ENCODE measurements at regions not wholly inside any gene's neighbourhood (a gene's known extent, or its start where the extent isn't known, plus 50 kb on each side); places are given as distances from the start of the nearest gene placed in this dataset.

GRCh38 chr7:27299861-27300260 is 57.3 kb downstream of the EVX1 start:
- Mint-ChIP-seq H3K9me3 (no peaks in the 10 kb centered on the region), H3K27me3 (ENCODE audit: low read depth) (no peaks in the 10 kb centered on the region), H3K27ac (no peak overlapping the region), H3K4me3 (ENCODE audit: low read depth) (no peak overlapping the region), H3K4me1 (ENCODE audit: low read depth) (no peaks in the 10 kb centered on the region), H3K36me3 (ENCODE audit: low read depth) (no peaks in the 10 kb centered on the region)
- no peak for DNase-seq (ENCODE audit: low spot score)
- intact Hi-C loops (cut with micrococcal nuclease), result no loop called here

GRCh38 chr7:27300421-27300820 is 57.8 kb downstream of the EVX1 start:
- no peak overlapping the region for H3K27ac Mint-ChIP-seq
- H3K27me3 Mint-ChIP-seq (ENCODE audit: low read depth), result no peaks in the 10 kb centered on the region
- H3K9me3 Mint-ChIP-seq, result no peaks in the 10 kb centered on the region
- no peak overlapping the region for H3K4me3 Mint-ChIP-seq (ENCODE audit: low read depth)
- H3K36me3 Mint-ChIP-seq (ENCODE audit: low read depth), result no peaks in the 10 kb centered on the region
- no peaks in the 10 kb centered on the region for H3K4me1 Mint-ChIP-seq (ENCODE audit: low read depth)
- intact Hi-C loops (cut with micrococcal nuclease), result no loop called here
- DNase-seq (ENCODE audit: low spot score), result no peak

GRCh38 chr7:27302590-27302989 is 60.0 kb downstream of the EVX1 start:
- no peaks in the 10 kb centered on the region for H3K27me3 Mint-ChIP-seq (ENCODE audit: low read depth)
- no peaks in the 10 kb centered on the region for H3K4me1 Mint-ChIP-seq (ENCODE audit: low read depth)
- no peak overlapping the region for H3K27ac Mint-ChIP-seq
- H3K9me3 Mint-ChIP-seq, result no peaks in the 10 kb centered on the region
- intact Hi-C loops (cut with micrococcal nuclease), result no loop called here
- no peak overlapping the region for H3K4me3 Mint-ChIP-seq (ENCODE audit: low read depth)
- no peaks in the 10 kb centered on the region for H3K36me3 Mint-ChIP-seq (ENCODE audit: low read depth)
- DNase-seq (ENCODE audit: low spot score), result no peak

- Mint-ChIP-seq H3K9me3 (no peaks in the 10 kb centered on the region), H3K27me3 (ENCODE audit: low read depth) (no peaks in the 10 kb centered on the region)
Observed at GRCh38 chr7:27303026-27303425, 60.4 kb downstream of the EVX1 start.

GRCh38 chr7:27305854-27306253 is 63.3 kb downstream of the EVX1 start:
- Mint-ChIP-seq H3K4me1 (ENCODE audit: low read depth) (no peaks in the 10 kb centered on the region), H3K27me3 (ENCODE audit: low read depth) (no peaks in the 10 kb centered on the region)

More at GRCh38 chr7:27303026-27303425, 60.4 kb downstream of the EVX1 start:
- Mint-ChIP-seq H3K27ac (no peak overlapping the region), H3K4me1 (ENCODE audit: low read depth) (no peaks in the 10 kb centered on the region), H3K36me3 (ENCODE audit: low read depth) (no peaks in the 10 kb centered on the region), H3K4me3 (ENCODE audit: low read depth) (no peak overlapping the region)
- DNase-seq (ENCODE audit: low spot score), result no peak
- intact Hi-C loops (cut with micrococcal nuclease), result no loop called here

GRCh38 chr7:27312820-27313219 is 70.2 kb downstream of the EVX1 start:
- H3K27me3 Mint-ChIP-seq (ENCODE audit: low read depth), result peaks cover 18% of the 10 kb centered on the region
- H3K9me3 Mint-ChIP-seq, result no peaks in the 10 kb centered on the region
- H3K4me1 Mint-ChIP-seq (ENCODE audit: low read depth), result no peaks in the 10 kb centered on the region
- intact Hi-C loops (cut with micrococcal nuclease), result no loop called here
- no peaks in the 10 kb centered on the region for H3K36me3 Mint-ChIP-seq (ENCODE audit: low read depth)
- no peak overlapping the region for H3K27ac Mint-ChIP-seq
- no peak overlapping the region for H3K4me3 Mint-ChIP-seq (ENCODE audit: low read depth)
- no peak for DNase-seq (ENCODE audit: low spot score)

More at GRCh38 chr7:27305854-27306253, 63.3 kb downstream of the EVX1 start:
- Mint-ChIP-seq H3K27ac (no peak overlapping the region), H3K36me3 (ENCODE audit: low read depth) (no peaks in the 10 kb centered on the region), H3K9me3 (no peaks in the 10 kb centered on the region), H3K4me3 (ENCODE audit: low read depth) (no peak overlapping the region)
- no peak for DNase-seq (ENCODE audit: low spot score)
- intact Hi-C loops (cut with micrococcal nuclease), result no loop called here

- intact Hi-C loops (cut with micrococcal nuclease), result no loop called here
- Mint-ChIP-seq H3K9me3 (no peaks in the 10 kb centered on the region), H3K36me3 (ENCODE audit: low read depth) (no peaks in the 10 kb centered on the region), H3K27ac (no peak overlapping the region), H3K27me3 (ENCODE audit: low read depth) (peaks cover 18% of the 10 kb centered on the region), H3K4me1 (ENCODE audit: low read depth) (no peaks in the 10 kb centered on the region), H3K4me3 (ENCODE audit: low read depth) (no peak overlapping the region)
- no peak for DNase-seq (ENCODE audit: low spot score)
Observed at GRCh38 chr7:27314111-27314510, 71.5 kb downstream of the EVX1 start.

- intact Hi-C loops (cut with micrococcal nuclease), result no loop called here
- H3K4me3 Mint-ChIP-seq (ENCODE audit: low read depth), result no peak overlapping the region
- no peak overlapping the region for H3K27ac Mint-ChIP-seq
- H3K4me1 Mint-ChIP-seq (ENCODE audit: low read depth), result no peaks in the 10 kb centered on the region
- peaks cover 18% of the 10 kb centered on the region for H3K27me3 Mint-ChIP-seq (ENCODE audit: low read depth)
- H3K36me3 Mint-ChIP-seq (ENCODE audit: low read depth), result no peaks in the 10 kb centered on the region
- H3K9me3 Mint-ChIP-seq, result no peaks in the 10 kb centered on the region
- DNase-seq (ENCODE audit: low spot score), result no peak
Observed at GRCh38 chr7:27315066-27315465, 72.5 kb downstream of the EVX1 start.

GRCh38 chr7:27316311-27316710 is 73.7 kb downstream of the EVX1 start:
- Mint-ChIP-seq H3K4me3 (ENCODE audit: low read depth) (no peak overlapping the region), H3K27ac (no peak overlapping the region), H3K36me3 (ENCODE audit: low read depth) (no peaks in the 10 kb centered on the region), H3K27me3 (ENCODE audit: low read depth) (peaks cover 18% of the 10 kb centered on the region), H3K4me1 (ENCODE audit: low read depth) (no peaks in the 10 kb centered on the region), H3K9me3 (no peaks in the 10 kb centered on the region)
- intact Hi-C loops (cut with micrococcal nuclease), result no loop called here
- no peak for DNase-seq (ENCODE audit: low spot score)

GRCh38 chr7:27324246-27324645 is 81.6 kb downstream of the EVX1 start:
- DNase-seq (ENCODE audit: low spot score), result no peak
- Mint-ChIP-seq H3K27me3 (ENCODE audit: low read depth) (no peaks in the 10 kb centered on the region), H3K36me3 (ENCODE audit: low read depth) (no peaks in the 10 kb centered on the region), H3K4me1 (ENCODE audit: low read depth) (no peaks in the 10 kb centered on the region), H3K27ac (no peak overlapping the region), H3K9me3 (no peaks in the 10 kb centered on the region), H3K4me3 (ENCODE audit: low read depth) (no peak overlapping the region)
- intact Hi-C loops (cut with micrococcal nuclease), result no loop called here

- intact Hi-C loops (cut with micrococcal nuclease), result no loop called here
- no peak for DNase-seq (ENCODE audit: low spot score)
- H3K27me3 Mint-ChIP-seq (ENCODE audit: low read depth), result no peaks in the 10 kb centered on the region
- H3K4me1 Mint-ChIP-seq (ENCODE audit: low read depth), result no peaks in the 10 kb centered on the region
- H3K27ac Mint-ChIP-seq, result no peak overlapping the region
- no peaks in the 10 kb centered on the region for H3K36me3 Mint-ChIP-seq (ENCODE audit: low read depth)
- peaks cover 4% of the 10 kb centered on the region for H3K9me3 Mint-ChIP-seq
- H3K4me3 Mint-ChIP-seq (ENCODE audit: low read depth), result no peak overlapping the region
Observed at GRCh38 chr7:27329909-27330308, 87.3 kb downstream of the EVX1 start.

GRCh38 chr7:27339478-27339877 is 96.9 kb downstream of the EVX1 start:
- DNase-seq (ENCODE audit: low spot score), result no peak
- no peak overlapping the region for H3K27ac Mint-ChIP-seq
- intact Hi-C loops (cut with micrococcal nuclease), result no loop called here
- H3K27me3 Mint-ChIP-seq (ENCODE audit: low read depth), result no peaks in the 10 kb centered on the region
- H3K4me3 Mint-ChIP-seq (ENCODE audit: low read depth), result no peak overlapping the region
- H3K36me3 Mint-ChIP-seq (ENCODE audit: low read depth), result no peaks in the 10 kb centered on the region
- no peaks in the 10 kb centered on the region for H3K9me3 Mint-ChIP-seq
- peaks cover 3% of the 10 kb centered on the region for H3K4me1 Mint-ChIP-seq (ENCODE audit: low read depth)

- H3K27me3 Mint-ChIP-seq (ENCODE audit: low read depth), result no peaks in the 10 kb centered on the region
- no peak overlapping the region for H3K27ac Mint-ChIP-seq
- no peak overlapping the region for H3K4me3 Mint-ChIP-seq (ENCODE audit: low read depth)
- peaks cover 1% of the 10 kb centered on the region for H3K4me1 Mint-ChIP-seq (ENCODE audit: low read depth)
- no peak for DNase-seq (ENCODE audit: low spot score)
- no peaks in the 10 kb centered on the region for H3K9me3 Mint-ChIP-seq
- H3K36me3 Mint-ChIP-seq (ENCODE audit: low read depth), result no peaks in the 10 kb centered on the region
- intact Hi-C loops (cut with micrococcal nuclease), result no loop called here
Observed at GRCh38 chr7:27344471-27344870, 101.9 kb downstream of the EVX1 start.

GRCh38 chr7:27345164-27345887 is 102.7 kb downstream of the EVX1 start:
- H3K36me3 Mint-ChIP-seq (ENCODE audit: low read depth), result no peaks in the 10 kb centered on the region
- no peak overlapping the region for H3K27ac Mint-ChIP-seq
- no peaks in the 10 kb centered on the region for H3K27me3 Mint-ChIP-seq (ENCODE audit: low read depth)
- intact Hi-C loops (cut with micrococcal nuclease), result no loop called here
- H3K9me3 Mint-ChIP-seq, result no peaks in the 10 kb centered on the region
- DNase-seq (ENCODE audit: low spot score), result no peak
- no peak overlapping the region for H3K4me3 Mint-ChIP-seq (ENCODE audit: low read depth)
- H3K4me1 Mint-ChIP-seq (ENCODE audit: low read depth), result no peaks in the 10 kb centered on the region

Measured in activated T-helper 2 cell treated with anti-CD3 and anti-CD28 coated beads, Interferon-gamma antibody, Interleukin-2, Interleukin-4, amounts not matched to agents 10 μg/mL and 5 μg/mL and 100 μg/mL, durations not matched to agents 14 hours and 24 hours and 36 hours (primary cell).